Keratinocyte (primary cell): ENCODE measurements at regions not wholly inside any gene's neighbourhood (a gene's known extent, or its start where the extent isn't known, plus 50 kb on each side); places are given as distances from the start of the nearest gene placed in this dataset.
A peak's percentile ranks its signal among the peaks of the same experiment; 100 is the strongest.

ENCODE experiments used
- DNase-seq: peaks from one replicate; pipeline ENCODE4 v3.0.0-alpha.2; 2011; ENCODE audit warnings: low read depth, missing footprints, low spot score
- FAIRE-seq: peaks from 2 replicates; lab custom pipeline; 2011; peaks lifted over from hg19 to GRCh38; lab: Jason Lieb, UNC
- H2AFZ ChIP-seq: 2 replicates; pipeline ENCODE4 v1.6.0; 2012; ENCODE audit warnings: low read length, control low read depth, inconsistent platforms; ENCODE audit not compliant: control insufficient read depth
- H3K27ac ChIP-seq: 2 replicates; pipeline ENCODE4 v1.5.1; 2011; ENCODE audit warnings: low read length; ENCODE audit not compliant: control insufficient read depth, insufficient read depth
- H3K27me3 ChIP-seq: 3 replicates; pipeline ENCODE4 v1.6.0; 2011; ENCODE audit warnings: low read length; ENCODE audit not compliant: control insufficient read depth, insufficient read depth; ENCODE audit errors: extremely low read depth
- H3K36me3 ChIP-seq, 2 experiments: 2 replicates in 1 of 2; 3 replicates in 1 of 2; pipeline ENCODE4 v1.5.1; 2011; ENCODE audit warnings: low read length in 2 of 2, mild to moderate bottlenecking in 1 of 2; ENCODE audit not compliant: control insufficient read depth in 2 of 2, insufficient read depth in 2 of 2; ENCODE audit errors: extremely low read depth in 1 of 2
- H3K4me1 ChIP-seq: 3 replicates; pipeline ENCODE4 v1.5.1; 2011; ENCODE audit warnings: low read length; ENCODE audit not compliant: control insufficient read depth, insufficient read depth; ENCODE audit errors: extremely low read depth
- H3K4me2 ChIP-seq: 3 replicates; pipeline ENCODE4 v1.6.0; 2011; ENCODE audit warnings: low read depth, low read length; ENCODE audit not compliant: control insufficient read depth, insufficient read depth; ENCODE audit errors: extremely low read depth
- H3K4me3 ChIP-seq, 3 experiments: fragments of 200-600 bp in 1 of 3; sonication (generic) in 1 of 3; 2 replicates in 2 of 3; 3 replicates in 1 of 3; pipeline ENCODE4 v1.5.1; 2011 to 2016; ENCODE audit warnings: low read length in 3 of 3, mild to moderate bottlenecking in 3 of 3, control low read depth in 2 of 3, inconsistent platforms in 1 of 3, low read depth in 1 of 3, mixed read lengths in 1 of 3, mixed run types in 1 of 3, moderate library complexity in 1 of 3; ENCODE audit not compliant: control insufficient read depth in 2 of 3, insufficient read depth in 2 of 3; ENCODE audit errors: extremely low read depth in 1 of 3
- H3K79me2 ChIP-seq: 2 replicates; pipeline ENCODE4 v1.6.0; 2012; ENCODE audit warnings: low read length; ENCODE audit not compliant: control insufficient read depth, insufficient read depth
- H3K9ac ChIP-seq: 3 replicates; pipeline ENCODE4 v1.6.0; 2011; ENCODE audit warnings: low read length; ENCODE audit not compliant: control insufficient read depth, insufficient read depth; ENCODE audit errors: extremely low read depth
- H3K9me1 ChIP-seq: 3 replicates; pipeline ENCODE4 v1.6.0; 2011; ENCODE audit warnings: low read length; ENCODE audit not compliant: control insufficient read depth, insufficient read depth; ENCODE audit errors: extremely low read depth
- H3K9me3 ChIP-seq: 2 replicates; pipeline ENCODE4 v1.5.1; 2012; ENCODE audit warnings: low read depth, low read length; ENCODE audit not compliant: control insufficient read depth
- H4K20me1 ChIP-seq: 3 replicates; pipeline ENCODE4 v1.6.0; 2011; ENCODE audit warnings: low read length; ENCODE audit not compliant: control insufficient read depth, insufficient read depth; ENCODE audit errors: extremely low read depth
- EZH2 ChIP-seq: IDR thresholded peaks from one replicate; pipeline ENCODE4 v1.6.1; 2012; ENCODE audit warnings: inconsistent platforms, mild to moderate bottlenecking, low read length, moderate library complexity
- dilution Hi-C: fragments of 300-500 bp; cut with MboI; formaldehyde crosslinking; loops from one replicate; pipeline ENCODE4 v1.7.0; 2020; ENCODE audit warnings: low sequenced_read_pairs; ENCODE audit not compliant: extremely low pct_ligation_motif_present
- TF ChIP-seq, protein P1 (sequence below), 3 experiments: IDR thresholded peaks in 1 of 3; conservative IDR thresholded peaks in 1 of 3; optimal IDR thresholded peaks in 1 of 3; 2 replicates in 2 of 3; 3 replicates in 1 of 3; pipeline versions ENCODE3 to v1.5.1; 2011; ENCODE audit warnings: low read length in 3 of 3, mild to moderate bottlenecking in 3 of 3, moderate library complexity in 2 of 3, control low read depth in 1 of 3, inconsistent platforms in 1 of 3; ENCODE audit not compliant: insufficient read depth in 2 of 3; ENCODE audit errors: extremely low read depth in 1 of 3

GRCh38 chr6:27553123-27553904, 80.4 kb upstream of the ZNF184 start:
- DNase-seq (no peak), FAIRE-seq (peak; percentile 67)
- H3K79me2 ChIP-seq = no peaks in the 10 kb centered on the region
- dilution Hi-C loops = no loop called here
- TF ChIP-seq EZH2 = no peak
- TF ChIP-seq, protein P1, sequence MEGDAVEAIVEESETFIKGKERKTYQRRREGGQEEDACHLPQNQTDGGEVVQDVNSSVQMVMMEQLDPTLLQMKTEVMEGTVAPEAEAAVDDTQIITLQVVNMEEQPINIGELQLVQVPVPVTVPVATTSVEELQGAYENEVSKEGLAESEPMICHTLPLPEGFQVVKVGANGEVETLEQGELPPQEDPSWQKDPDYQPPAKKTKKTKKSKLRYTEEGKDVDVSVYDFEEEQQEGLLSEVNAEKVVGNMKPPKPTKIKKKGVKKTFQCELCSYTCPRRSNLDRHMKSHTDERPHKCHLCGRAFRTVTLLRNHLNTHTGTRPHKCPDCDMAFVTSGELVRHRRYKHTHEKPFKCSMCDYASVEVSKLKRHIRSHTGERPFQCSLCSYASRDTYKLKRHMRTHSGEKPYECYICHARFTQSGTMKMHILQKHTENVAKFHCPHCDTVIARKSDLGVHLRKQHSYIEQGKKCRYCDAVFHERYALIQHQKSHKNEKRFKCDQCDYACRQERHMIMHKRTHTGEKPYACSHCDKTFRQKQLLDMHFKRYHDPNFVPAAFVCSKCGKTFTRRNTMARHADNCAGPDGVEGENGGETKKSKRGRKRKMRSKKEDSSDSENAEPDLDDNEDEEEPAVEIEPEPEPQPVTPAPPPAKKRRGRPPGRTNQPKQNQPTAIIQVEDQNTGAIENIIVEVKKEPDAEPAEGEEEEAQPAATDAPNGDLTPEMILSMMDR (optimal IDR thresholded peaks at IDR 0.05 in 1 of 3, IDR thresholded peaks at IDR 0.05 in 1 of 3, conservative IDR thresholded peaks at IDR 0.05 in 1 of 3; ENCODE audit: extremely low read depth in 1 of 3, insufficient read depth in 2 of 3, low read length in 3 of 3) = no peak
- no peaks in the 10 kb centered on the region for H4K20me1 ChIP-seq
- no peaks in the 10 kb centered on the region for H3K36me3 ChIP-seq
- H3K9ac ChIP-seq = no peak overlapping the region
- H2AFZ ChIP-seq = no peak overlapping the region
- H3K9me3 ChIP-seq = no peaks in the 10 kb centered on the region
- H3K4me3 ChIP-seq = peak overlapping the region in 2 of 3 experiments; percentile 11 to 49
- H3K4me1 ChIP-seq = no peaks in the 10 kb centered on the region
- no peaks in the 10 kb centered on the region for H3K9me1 ChIP-seq
- no peak overlapping the region for H3K27ac ChIP-seq
- peak overlapping the region; percentile 55 for H3K4me2 ChIP-seq
- H3K27me3 ChIP-seq = peaks cover 15% of the 10 kb centered on the region

DNA sequence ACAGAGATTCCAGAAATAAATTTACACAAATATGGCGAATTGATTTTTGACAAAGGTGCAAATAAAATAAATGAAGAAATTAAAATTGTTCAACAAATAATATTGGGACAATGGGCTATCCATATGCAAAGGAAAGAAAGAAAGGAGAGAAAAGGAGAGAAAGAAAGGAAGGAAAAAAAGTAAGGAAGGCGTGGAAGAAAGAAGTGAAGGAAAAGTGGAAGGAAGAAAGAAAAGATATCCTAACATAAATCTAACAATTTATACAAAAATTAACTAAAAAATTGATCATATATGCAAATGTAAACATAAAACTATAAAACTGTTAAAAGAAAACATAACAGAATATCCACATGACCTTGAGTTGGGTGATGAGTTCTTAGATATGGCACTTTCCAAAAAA, 78.7 kb upstream of the ZNF184 start:
- dilution Hi-C loops = no loop called here
- no peak overlapping the region for H3K4me3 ChIP-seq

More for the DNA sequence above, 78.7 kb upstream of the ZNF184 start:
- no peak for FAIRE-seq
- no peak for DNase-seq
- H3K4me2 ChIP-seq = no peak overlapping the region
- H3K9ac ChIP-seq = no peak overlapping the region
- no peaks in the 10 kb centered on the region for H4K20me1 ChIP-seq
- H3K9me3 ChIP-seq = no peaks in the 10 kb centered on the region
- H3K4me1 ChIP-seq = no peaks in the 10 kb centered on the region
- TF ChIP-seq, protein P1 (optimal IDR thresholded peaks at IDR 0.05 in 1 of 3, IDR thresholded peaks at IDR 0.05 in 1 of 3, conservative IDR thresholded peaks at IDR 0.05 in 1 of 3; ENCODE audit: extremely low read depth in 1 of 3, insufficient read depth in 2 of 3, low read length in 3 of 3) = no peak
- TF ChIP-seq EZH2 = no peak
- H3K27ac ChIP-seq = no peak overlapping the region
- H3K27me3 ChIP-seq = no peaks in the 10 kb centered on the region
- H2AFZ ChIP-seq = no peak overlapping the region
- no peaks in the 10 kb centered on the region for H3K9me1 ChIP-seq
- H3K36me3 ChIP-seq = no peaks in the 10 kb centered on the region
- no peaks in the 10 kb centered on the region for H3K79me2 ChIP-seq
